ENCODE measurements at regions not wholly inside any gene's neighbourhood (a gene's known extent, or its start where the extent isn't known, plus 50 kb on each side); places are given as distances from the start of the nearest gene placed in this dataset.

- no peak for TF ChIP-seq POU5F1 (IDR thresholded peaks at IDR 0.05; ENCODE audit: low read depth, low read length)
These were observed 330.4 kb upstream of the ANKRD30A start (continued) for GRCh38 chr10:36794981-36795380.

GRCh38 chr10:36789974-36790373 lies 335.4 kb upstream of the ANKRD30A start:
- Histone ChIP-seq H4K20me1 (replicated peaks in 1 of 2; ENCODE audit: control insufficient read depth in 1 of 2, insufficient read depth in 2 of 2, low read length in 2 of 2) (no peaks in the 10 kb centered on the region), H3K23ac (ENCODE audit: insufficient read length) (no peak overlapping the region), H3K9me3 (ENCODE audit: insufficient read depth in 2 of 2, low read depth in 1 of 2, low read length in 1 of 2) (no peaks in the 10 kb centered on the region), H3K4ac (replicated peaks; ENCODE audit: insufficient read length, low read depth, low read length) (no peak overlapping the region), H4K91ac (replicated peaks; ENCODE audit: insufficient read length, low read length) (no peak overlapping the region), H2AK5ac (ENCODE audit: low read depth, low read length) (no peak overlapping the region), H2BK15ac (ENCODE audit: low read length) (no peak overlapping the region), H2BK5ac (ENCODE audit: low read depth, low read length) (no peak overlapping the region), H2BK120ac (replicated peaks; ENCODE audit: low read depth, low read length) (no peak overlapping the region), H3K18ac (ENCODE audit: extremely low read depth, low read length) (no peak overlapping the region), H3K79me2 (ENCODE audit: control insufficient read depth in 1 of 2, insufficient read depth in 2 of 2, low read length in 2 of 2) (no peaks in the 10 kb centered on the region), H3K36me3 (ENCODE audit: control insufficient read depth in 2 of 4, insufficient read depth in 4 of 4, low read length in 3 of 4) (no peaks in the 10 kb centered on the region), H3K4me3 (ENCODE audit: extremely low read depth in 1 of 4, insufficient read depth in 2 of 4, low read depth in 3 of 4, low read length in 4 of 4) (no peak overlapping the region), H4K5ac (ENCODE audit: insufficient read length, low read depth, low read length) (no peak overlapping the region), H3K9ac (replicated peaks in 1 of 4; ENCODE audit: extremely low read depth in 1 of 4, low read depth in 3 of 4, low read length in 3 of 4) (no peak overlapping the region), H4K8ac (ENCODE audit: extremely low read depth, insufficient read depth, low read length) (no peak overlapping the region), H2BK12ac (ENCODE audit: low read depth, low read length) (no peak overlapping the region), H2BK20ac (ENCODE audit: low read length) (no peak overlapping the region), H3K14ac (ENCODE audit: insufficient read length) (no peak overlapping the region), H3K79me1 (ENCODE audit: low read depth, low read length) (no peaks in the 10 kb centered on the region), H3K56ac (replicated peaks; ENCODE audit: insufficient read length, low read depth, low read length) (no peak overlapping the region), H3K4me2 (ENCODE audit: insufficient read depth in 1 of 2, low read depth in 2 of 2, low read length in 2 of 2) (no peak overlapping the region), H3K27ac (ENCODE audit: low read depth, low read length) (no peak overlapping the region), H2AFZ (ENCODE audit: low read length) (no peak overlapping the region), H3K4me1 (replicated peaks in 1 of 4; ENCODE audit: control insufficient read depth in 3 of 4, insufficient read depth in 4 of 4, low read length in 3 of 4) (no peaks in the 10 kb centered on the region), H3K27me3 (replicated peaks in 1 of 4; ENCODE audit: control insufficient read depth in 3 of 4, extremely low read depth in 1 of 4, insufficient read depth in 3 of 4, low read length in 3 of 4) (no peaks in the 10 kb centered on the region), H3K23me2 (ENCODE audit: low read depth, low read length) (no peaks in the 10 kb centered on the region)
- POLR2A ChIA-PET (ENCODE audit: partially characterized antibody) = interaction anchor here (0.6 kb wide), 1 partner anchor 11 kb away, joined by 3 read pairs; no protein-coding TSS in a partner anchor
- CTCF ChIA-PET (ENCODE audit: partially characterized antibody) = no interaction called here
- DNase-seq (ENCODE audit: low read depth in 1 of 2, low spot score in 2 of 2) = no peak
- 71% methylated on average over 4 of the region's 4 CpGs; no CpG with 5 or more reads in 1 of the 2 experiments for WGBS, 2 experiments (ENCODE audit: extremely low coverage in 1 of 2, insufficient coverage in 1 of 2, insufficient read length in 1 of 2, insufficient replicate concordance in 2 of 2, low coverage in 1 of 2, low lambda C conversion rate in 2 of 2, missing lambda C conversion rate in 1 of 2)
- FAIRE-seq = no peak
- TF ChIP-seq EP300 (IDR thresholded peaks at IDR 0.05; ENCODE audit: borderline replicate concordance in 1 of 2, low read depth in 2 of 2, low read length in 2 of 2) (no peak), KDM4A (IDR thresholded peaks at IDR 0.05; ENCODE audit: low read depth, low read length, severe bottlenecking) (no peak), SAP30 (IDR thresholded peaks at IDR 0.05; ENCODE audit: insufficient read depth, insufficient replicate concordance, low read length) (no peak), TCF12 (IDR thresholded peaks at IDR 0.05; ENCODE audit: low read depth, low read length) (no peak), JUND (IDR thresholded peaks at IDR 0.05; ENCODE audit: low read length) (no peak), RBBP5 (IDR thresholded peaks at IDR 0.05; ENCODE audit: borderline replicate concordance, low read depth, low read length) (no peak), JUN (IDR thresholded peaks at IDR 0.05; ENCODE audit: low read depth, low read length) (no peak), EGR1 (IDR thresholded peaks at IDR 0.05; ENCODE audit: borderline replicate concordance, low read depth, low read length) (no peak), TAF7 (optimal IDR thresholded peaks at IDR 0.05; ENCODE audit: borderline replicate concordance, low read depth, low read length) (no peak), PHF8 (conservative IDR thresholded peaks at IDR 0.05; ENCODE audit: low read depth, low read length) (no peak), POLR2AphosphoS5 (IDR thresholded peaks at IDR 0.05; ENCODE audit: low read depth, low read length) (no peak), CBX8 (IDR thresholded peaks at IDR 0.05; ENCODE audit: borderline replicate concordance, low read depth, low read length) (no peak), CHD1 (IDR thresholded peaks at IDR 0.05; ENCODE audit: low read depth, low read length) (no peak)
